ENCODE measurements at regions not wholly inside any gene's neighbourhood (a gene's known extent, or its start where the extent isn't known, plus 50 kb on each side); places are given as distances from the start of the nearest gene placed in this dataset.

- peaks cover 2% of the 10 kb centered on the region for H3K9me3 ChIP-seq (replicated peaks; ENCODE audit: control insufficient read depth, insufficient read depth, low read length)
- TF ChIP-seq MAX (IDR thresholded peaks at IDR 0.05; ENCODE audit: insufficient read depth, insufficient read length) (no peak), FOS (IDR thresholded peaks at IDR 0.05; ENCODE audit: borderline replicate concordance, insufficient read depth, low read length) (no peak)
- H3K27me3 ChIP-seq (ENCODE audit: control insufficient read depth in 2 of 2, insufficient read depth in 2 of 2, low read length in 2 of 2), result no peaks in the 10 kb centered on the region
- CTCF ChIA-PET, result no interaction called here
- no peak overlapping the region for H2AFZ ChIP-seq (ENCODE audit: low read depth, low read length)
- H3K4me2 ChIP-seq (ENCODE audit: insufficient read depth, low read length), result no peak overlapping the region
- intact Hi-C loops (cut with micrococcal nuclease) (no loop called here), dilution Hi-C loops (cut with MboI; ENCODE audit: extremely low pct_ligation_motif_present, low sequenced_read_pairs) (no loop called here)
- H4K20me1 ChIP-seq (replicated peaks; ENCODE audit: control insufficient read depth, extremely low read depth, insufficient read depth, low read length), result no peaks in the 10 kb centered on the region
- no peak overlapping the region for H3K9ac ChIP-seq (replicated peaks; ENCODE audit: extremely low read depth, insufficient read depth, low read length)
- FAIRE-seq (no peak), DNase-seq (ENCODE audit: low read depth, low spot score) (no peak)
- BruUV-seq (replicated peaks), result no TSS peak
- POLR2A ChIA-PET, result no interaction called here
- H3K9me1 ChIP-seq (replicated peaks; ENCODE audit: control insufficient read depth, extremely low read depth, insufficient read depth, low read length), result no peaks in the 10 kb centered on the region
- H3K36me3 ChIP-seq (ENCODE audit: control insufficient read depth in 2 of 2, extremely low read depth in 1 of 2, insufficient read depth in 2 of 2, low read length in 2 of 2), result no peaks in the 10 kb centered on the region
- no peak overlapping the region for H3K4me3 ChIP-seq (replicated peaks in 1 of 3; ENCODE audit: insufficient read depth in 1 of 3, low read depth in 1 of 3, low read length in 3 of 3)
- no peak overlapping the region for H3K27ac ChIP-seq (ENCODE audit: insufficient read depth, low read depth, low read length)
- H3K79me2 ChIP-seq (ENCODE audit: control insufficient read depth, insufficient read depth, low read length), result no peaks in the 10 kb centered on the region
- no peaks in the 10 kb centered on the region for H3K4me1 ChIP-seq (ENCODE audit: control insufficient read depth, extremely low read depth, insufficient read depth, low read length)
Observed at GRCh38 chr5:4817767-4818166, 322.4 kb upstream of the ADAMTS16 start.

GRCh38 chr5:4831325-4831724, 308.8 kb upstream of the ADAMTS16 start:
- Histone ChIP-seq H4K20me1 (replicated peaks; ENCODE audit: control insufficient read depth, extremely low read depth, insufficient read depth, low read length) (no peaks in the 10 kb centered on the region), H3K27me3 (ENCODE audit: control insufficient read depth in 2 of 2, insufficient read depth in 2 of 2, low read length in 2 of 2) (no peaks in the 10 kb centered on the region), H3K27ac (ENCODE audit: insufficient read depth, low read depth, low read length) (no peak overlapping the region), H3K4me3 (replicated peaks in 1 of 3; ENCODE audit: insufficient read depth in 1 of 3, low read depth in 1 of 3, low read length in 3 of 3) (no peak overlapping the region), H3K4me2 (ENCODE audit: insufficient read depth, low read length) (no peak overlapping the region), H3K9me1 (replicated peaks; ENCODE audit: control insufficient read depth, extremely low read depth, insufficient read depth, low read length) (no peaks in the 10 kb centered on the region), H2AFZ (ENCODE audit: low read depth, low read length) (no peak overlapping the region), H3K9me3 (replicated peaks; ENCODE audit: control insufficient read depth, insufficient read depth, low read length) (peaks cover 7% of the 10 kb centered on the region), H3K9ac (replicated peaks; ENCODE audit: extremely low read depth, insufficient read depth, low read length) (no peak overlapping the region), H3K4me1 (ENCODE audit: control insufficient read depth, extremely low read depth, insufficient read depth, low read length) (no peaks in the 10 kb centered on the region), H3K36me3 (ENCODE audit: control insufficient read depth in 2 of 2, extremely low read depth in 1 of 2, insufficient read depth in 2 of 2, low read length in 2 of 2) (no peaks in the 10 kb centered on the region), H3K79me2 (ENCODE audit: control insufficient read depth, insufficient read depth, low read length) (no peaks in the 10 kb centered on the region)
- dilution Hi-C loops (cut with MboI; ENCODE audit: extremely low pct_ligation_motif_present, low sequenced_read_pairs) (no loop called here), intact Hi-C loops (cut with micrococcal nuclease) (no loop called here)
- BruUV-seq (replicated peaks), result no TSS peak
- ChIA-PET POLR2A (no interaction called here), CTCF (no interaction called here)
- DNase-seq (ENCODE audit: low read depth, low spot score) (no peak), FAIRE-seq (no peak)
- no peak for TF ChIP-seq MYC (IDR thresholded peaks at IDR 0.05; ENCODE audit: low read depth, low read length)
- no peak for TF ChIP-seq MAX (IDR thresholded peaks at IDR 0.05; ENCODE audit: insufficient read depth, insufficient read length)
